GM23338 (cell line): ENCODE measurements at regions not wholly inside any gene's neighbourhood (a gene's known extent, or its start where the extent isn't known, plus 50 kb on each side); places are given as distances from the start of the nearest gene placed in this dataset.

Experiments used
- ATAC-seq: fragments of 200-7000 bp; cut with Tn5 transposase; 3 replicates; pipeline ENCODE4 v1.9.1; 2020
- DNase-seq: peaks from one replicate; pipeline ENCODE4 v3.0.0-alpha.2; 2015; ENCODE audit warnings: low spot score
- H2AFZ ChIP-seq: fragments of 200-600 bp; sonication (generic); 2 replicates; pipeline ENCODE4 v1.8.0; 2016; ENCODE audit warnings: antibody characterized with exemption, mild to moderate bottlenecking, moderate library complexity
- H3F3A ChIP-seq: fragments of 200-600 bp; sonication (generic); replicated peaks from 2 replicates; pipeline ENCODE4 v1.8.0; 2017; ENCODE audit warnings: antibody characterized with exemption, mixed run types, low read depth
- H3K27ac ChIP-seq: fragments of 200-600 bp; sonication (generic); 2 replicates; pipeline ENCODE4 v1.6.1; 2016; ENCODE audit warnings: low read depth
- H3K27me3 ChIP-seq: fragments of 200-600 bp; sonication (generic); 2 replicates; pipeline ENCODE4 v1.8.0; 2016; ENCODE audit warnings: mild to moderate bottlenecking, mixed run types, moderate library complexity; ENCODE audit not compliant: insufficient read depth
- H3K36me3 ChIP-seq: fragments of 200-600 bp; sonication (generic); 2 replicates; pipeline ENCODE4 v1.8.0; 2016; ENCODE audit warnings: mild to moderate bottlenecking; ENCODE audit not compliant: insufficient read depth
- H3K4me1 ChIP-seq: fragments of 200-600 bp; sonication (generic); 2 replicates; pipeline ENCODE4 v1.8.0; 2016; ENCODE audit warnings: mild to moderate bottlenecking, moderate library complexity; ENCODE audit not compliant: insufficient read depth
- H3K4me2 ChIP-seq: fragments of 200-600 bp; sonication (generic); 2 replicates; pipeline ENCODE4 v1.7.1; 2017; ENCODE audit warnings: mixed run types
- H3K4me3 ChIP-seq: fragments of 200-600 bp; sonication (generic); 2 replicates; pipeline ENCODE4 v1.6.1; 2016; ENCODE audit warnings: mixed run types
- H3K79me2 ChIP-seq: fragments of 200-600 bp; sonication (generic); replicated peaks from 2 replicates; pipeline ENCODE4 v1.8.0; 2017; ENCODE audit warnings: mild to moderate bottlenecking; ENCODE audit not compliant: insufficient read depth
- H3K9me2 ChIP-seq: fragments of 200-600 bp; sonication (generic); 2 replicates; pipeline ENCODE4 v1.8.0; 2017; ENCODE audit not compliant: insufficient read depth
- H4K20me1 ChIP-seq: fragments of 200-600 bp; sonication (generic); replicated peaks from 2 replicates; pipeline ENCODE4 v1.8.0; 2017; ENCODE audit warnings: mild to moderate bottlenecking; ENCODE audit not compliant: insufficient read depth
- H3K27ac Mint-ChIP-seq: 2 replicates; pipeline ENCODE4 v1.8.0; 2020; ENCODE audit warnings: inconsistent platforms, mild to moderate bottlenecking, moderate library complexity, mixed read lengths
- H3K27me3 Mint-ChIP-seq: 3 replicates; pipeline ENCODE4 v1.8.0; 2022; ENCODE audit warnings: low read depth, mild to moderate bottlenecking, moderate library complexity, mixed read lengths, inconsistent platforms; ENCODE audit not compliant: insufficient read depth, poor library complexity
- H3K36me3 Mint-ChIP-seq: 3 replicates; pipeline ENCODE4 v1.8.0; 2021; ENCODE audit warnings: low read depth, mild to moderate bottlenecking, inconsistent platforms, moderate library complexity, mixed read lengths
- H3K4me1 Mint-ChIP-seq: 3 replicates; pipeline ENCODE4 v1.8.0; 2020; ENCODE audit warnings: mild to moderate bottlenecking, inconsistent platforms, mixed read lengths
- H3K4me3 Mint-ChIP-seq: 3 replicates; pipeline ENCODE4 v1.8.0; 2021; ENCODE audit warnings: moderate library complexity, mild to moderate bottlenecking, inconsistent platforms, mixed read lengths
- H3K9me3 Mint-ChIP-seq: 3 replicates; pipeline ENCODE4 v1.8.0; 2020; ENCODE audit warnings: moderate library complexity, mild to moderate bottlenecking, inconsistent platforms, mixed read lengths
- CREB1 ChIP-seq: fragments of 250-450 bp; sonication (Bioruptor Pico); IDR thresholded peaks from 2 replicates; pipeline ENCODE4 v1.5.0; 2020; ENCODE audit warnings: low read depth, mild to moderate bottlenecking, moderate library complexity
- EZH2 ChIP-seq: fragments of 200-600 bp; sonication (generic); IDR thresholded peaks from one replicate; pipeline ENCODE4 v1.8.0; 2017; ENCODE audit warnings: antibody characterized with exemption, mild to moderate bottlenecking, low read depth; ENCODE audit not compliant: unreplicated experiment
- EZH2phosphoT487 ChIP-seq: fragments of 200-600 bp; sonication (generic); IDR thresholded peaks from one replicate; pipeline ENCODE4 v1.8.1; 2018; ENCODE audit warnings: antibody characterized with exemption; ENCODE audit not compliant: unreplicated experiment
- JUNB ChIP-seq: IDR thresholded peaks from one replicate; pipeline ENCODE4 v1.6.1; 2016; ENCODE audit warnings: antibody characterized with exemption; ENCODE audit not compliant: unreplicated experiment
- NANOG ChIP-seq: IDR thresholded peaks from 2 replicates; pipeline ENCODE4 v1.6.1; 2016; ENCODE audit warnings: antibody characterized with exemption, borderline replicate concordance
- POLR2AphosphoS5 ChIP-seq: IDR thresholded peaks from 2 replicates; pipeline ENCODE4 v1.6.1; 2016; ENCODE audit warnings: antibody characterized with exemption, low read depth
- ZNF331 ChIP-seq: fragments of 250-450 bp; sonication (Bioruptor Pico); IDR thresholded peaks from 2 replicates; pipeline ENCODE4 v1.5.0; 2020; ENCODE audit warnings: low read depth, mild to moderate bottlenecking, moderate library complexity
- TF ChIP-seq, protein P1 (sequence below): fragments of 250-450 bp; sonication (Bioruptor Pico); IDR thresholded peaks from 2 replicates; pipeline ENCODE4 v1.5.0; 2020; ENCODE audit warnings: mild to moderate bottlenecking, moderate library complexity

DNA sequence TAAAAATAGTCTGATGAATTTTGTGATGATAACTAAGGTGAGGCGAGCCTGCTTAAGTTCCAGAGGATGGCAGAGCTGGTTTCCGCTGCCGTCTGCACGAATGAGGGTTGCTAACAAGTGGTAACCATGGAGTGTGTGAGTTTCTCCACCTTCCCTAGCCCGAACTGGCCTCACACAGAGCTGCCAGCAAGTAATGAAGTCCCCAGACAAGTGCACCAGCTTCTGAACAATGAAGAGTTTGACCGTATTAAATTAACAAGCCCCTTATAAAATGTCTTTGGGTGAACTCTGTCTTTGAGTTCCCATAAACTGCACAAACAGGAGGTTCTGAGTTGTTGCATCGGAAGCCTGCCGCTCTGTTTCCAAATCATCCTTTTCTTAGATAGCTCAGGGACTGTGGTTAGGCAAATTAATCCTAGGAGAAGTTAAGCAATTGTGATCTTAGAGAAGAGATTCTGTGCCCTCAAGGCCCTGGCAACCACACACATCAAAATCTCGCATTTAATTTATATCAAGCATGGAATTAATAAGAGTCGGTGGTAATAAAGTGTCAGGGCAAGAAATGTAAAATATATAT, 274.1 kb upstream of the DAAM1 start (continued):
- TF ChIP-seq, protein P1, sequence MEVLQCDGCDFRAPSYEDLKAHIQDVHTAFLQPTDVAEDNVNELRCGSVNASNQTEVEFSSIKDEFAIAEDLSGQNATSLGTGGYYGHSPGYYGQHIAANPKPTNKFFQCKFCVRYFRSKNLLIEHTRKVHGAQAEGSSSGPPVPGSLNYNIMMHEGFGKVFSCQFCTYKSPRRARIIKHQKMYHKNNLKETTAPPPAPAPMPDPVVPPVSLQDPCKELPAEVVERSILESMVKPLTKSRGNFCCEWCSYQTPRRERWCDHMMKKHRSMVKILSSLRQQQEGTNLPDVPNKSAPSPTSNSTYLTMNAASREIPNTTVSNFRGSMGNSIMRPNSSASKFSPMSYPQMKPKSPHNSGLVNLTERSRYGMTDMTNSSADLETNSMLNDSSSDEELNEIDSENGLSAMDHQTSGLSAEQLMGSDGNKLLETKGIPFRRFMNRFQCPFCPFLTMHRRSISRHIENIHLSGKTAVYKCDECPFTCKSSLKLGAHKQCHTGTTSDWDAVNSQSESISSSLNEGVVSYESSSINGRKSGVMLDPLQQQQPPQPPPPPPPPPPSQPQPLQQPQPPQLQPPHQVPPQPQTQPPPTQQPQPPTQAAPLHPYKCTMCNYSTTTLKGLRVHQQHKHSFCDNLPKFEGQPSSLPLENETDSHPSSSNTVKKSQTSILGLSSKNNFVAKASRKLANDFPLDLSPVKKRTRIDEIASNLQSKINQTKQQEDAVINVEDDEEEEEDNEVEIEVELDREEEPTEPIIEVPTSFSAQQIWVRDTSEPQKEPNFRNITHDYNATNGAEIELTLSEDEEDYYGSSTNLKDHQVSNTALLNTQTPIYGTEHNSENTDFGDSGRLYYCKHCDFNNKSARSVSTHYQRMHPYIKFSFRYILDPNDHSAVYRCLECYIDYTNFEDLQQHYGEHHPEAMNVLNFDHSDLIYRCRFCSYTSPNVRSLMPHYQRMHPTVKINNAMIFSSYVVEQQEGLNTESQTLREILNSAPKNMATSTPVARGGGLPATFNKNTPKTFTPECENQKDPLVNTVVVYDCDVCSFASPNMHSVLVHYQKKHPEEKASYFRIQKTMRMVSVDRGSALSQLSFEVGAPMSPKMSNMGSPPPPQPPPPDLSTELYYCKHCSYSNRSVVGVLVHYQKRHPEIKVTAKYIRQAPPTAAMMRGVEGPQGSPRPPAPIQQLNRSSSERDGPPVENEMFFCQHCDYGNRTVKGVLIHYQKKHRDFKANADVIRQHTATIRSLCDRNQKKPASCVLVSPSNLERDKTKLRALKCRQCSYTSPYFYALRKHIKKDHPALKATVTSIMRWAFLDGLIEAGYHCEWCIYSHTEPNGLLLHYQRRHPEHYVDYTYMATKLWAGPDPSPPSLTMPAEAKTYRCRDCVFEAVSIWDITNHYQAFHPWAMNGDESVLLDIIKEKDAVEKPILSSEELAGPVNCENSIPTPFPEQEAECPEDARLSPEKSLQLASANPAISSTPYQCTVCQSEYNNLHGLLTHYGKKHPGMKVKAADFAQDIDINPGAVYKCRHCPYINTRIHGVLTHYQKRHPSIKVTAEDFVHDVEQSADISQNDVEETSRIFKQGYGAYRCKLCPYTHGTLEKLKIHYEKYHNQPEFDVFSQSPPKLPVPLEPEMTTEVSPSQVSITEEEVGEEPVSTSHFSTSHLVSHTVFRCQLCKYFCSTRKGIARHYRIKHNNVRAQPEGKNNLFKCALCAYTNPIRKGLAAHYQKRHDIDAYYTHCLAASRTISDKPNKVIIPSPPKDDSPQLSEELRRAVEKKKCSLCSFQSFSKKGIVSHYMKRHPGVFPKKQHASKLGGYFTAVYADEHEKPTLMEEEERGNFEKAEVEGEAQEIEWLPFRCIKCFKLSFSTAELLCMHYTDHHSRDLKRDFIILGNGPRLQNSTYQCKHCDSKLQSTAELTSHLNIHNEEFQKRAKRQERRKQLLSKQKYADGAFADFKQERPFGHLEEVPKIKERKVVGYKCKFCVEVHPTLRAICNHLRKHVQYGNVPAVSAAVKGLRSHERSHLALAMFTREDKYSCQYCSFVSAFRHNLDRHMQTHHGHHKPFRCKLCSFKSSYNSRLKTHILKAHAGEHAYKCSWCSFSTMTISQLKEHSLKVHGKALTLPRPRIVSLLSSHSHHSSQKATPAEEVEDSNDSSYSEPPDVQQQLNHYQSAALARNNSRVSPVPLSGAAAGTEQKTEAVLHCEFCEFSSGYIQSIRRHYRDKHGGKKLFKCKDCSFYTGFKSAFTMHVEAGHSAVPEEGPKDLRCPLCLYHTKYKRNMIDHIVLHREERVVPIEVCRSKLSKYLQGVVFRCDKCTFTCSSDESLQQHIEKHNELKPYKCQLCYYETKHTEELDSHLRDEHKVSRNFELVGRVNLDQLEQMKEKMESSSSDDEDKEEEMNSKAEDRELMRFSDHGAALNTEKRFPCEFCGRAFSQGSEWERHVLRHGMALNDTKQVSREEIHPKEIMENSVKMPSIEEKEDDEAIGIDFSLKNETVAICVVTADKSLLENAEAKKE (CRISPR knock-in tag): no peak
- TF ChIP-seq JUNB: no peak

DNA sequence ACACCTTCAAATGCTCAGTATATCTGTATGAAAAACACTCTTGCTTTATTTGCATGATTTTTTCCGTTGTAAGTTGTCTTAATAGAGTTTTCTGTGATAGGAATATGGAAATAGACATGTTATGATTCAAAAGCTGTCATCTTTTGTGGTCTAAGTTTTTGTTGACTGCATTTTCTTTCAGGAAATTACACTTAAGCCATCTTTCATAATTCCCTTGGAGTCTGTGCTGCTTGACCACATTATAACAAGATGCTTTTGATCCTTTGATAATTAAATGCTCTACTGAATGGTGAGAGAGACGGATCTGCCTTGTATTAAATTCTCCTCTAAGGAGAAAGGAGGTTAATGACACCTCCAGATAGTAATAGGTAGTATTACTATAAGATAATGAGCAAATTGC, 272.8 kb upstream of the DAAM1 start:
- H3K79me2 ChIP-seq: no peaks in the 10 kb centered on the region
- ATAC-seq (no peak), DNase-seq (no peak)
- Mint-ChIP-seq H3K4me1 (0 out of 3 replicates have a peak, but pooled peaks cover 2% of the 10 kb centered on the region), H3K36me3 (no peaks in the 10 kb centered on the region), H3K27ac (no peak overlapping the region), H3K4me3 (no peak overlapping the region), H3K9me3 (no peaks in the 10 kb centered on the region), H3K27me3 (peaks cover 2% of the 10 kb centered on the region)
- H3K27me3 ChIP-seq: no peaks in the 10 kb centered on the region
- H3K9me2 ChIP-seq: no peaks in the 10 kb centered on the region
- H3K36me3 ChIP-seq: no peaks in the 10 kb centered on the region
- TF ChIP-seq CREB1 (no peak), EZH2 (no peak), ZNF331 (CRISPR knock-in tag) (no peak), JUNB (no peak), NANOG (no peak), POLR2AphosphoS5 (no peak), EZH2phosphoT487 (no peak)
- H3K27ac ChIP-seq: no peak overlapping the region
- no peak overlapping the region for H3K4me3 ChIP-seq
- H3F3A ChIP-seq: no peaks in the 10 kb centered on the region
- no peaks in the 10 kb centered on the region for H3K4me1 ChIP-seq
- H4K20me1 ChIP-seq: no peaks in the 10 kb centered on the region
- H3K4me2 ChIP-seq: no peak overlapping the region
- no peak overlapping the region for H2AFZ ChIP-seq
